KOPT-K1 (cell line): ENCODE measurements at regions not wholly inside any gene's neighbourhood (a gene's known extent, or its start where the extent isn't known, plus 50 kb on each side); places are given as distances from the start of the nearest gene placed in this dataset.

Source experiments
- H3K27ac ChIP-seq: fragments of 200-600 bp; sonication (generic); 2 replicates; pipeline ENCODE4 v1.5.1; 2016; ENCODE audit warnings: antibody characterized with exemption, mild to moderate bottlenecking, low read depth, low read length; ENCODE audit not compliant: poor library complexity, severe bottlenecking
- H3K36me3 ChIP-seq: fragments of 200-600 bp; sonication (generic); 2 replicates; pipeline ENCODE4 v1.5.1; 2017; ENCODE audit warnings: antibody characterized with exemption, mild to moderate bottlenecking, low read length, moderate library complexity; ENCODE audit not compliant: insufficient read depth
- H3K9me3 ChIP-seq: fragments of 200-600 bp; sonication (generic); 2 replicates; pipeline ENCODE4 v1.5.1; 2017; ENCODE audit warnings: antibody characterized with exemption, low read length, mild to moderate bottlenecking; ENCODE audit not compliant: insufficient read depth, poor library complexity, severe bottlenecking

- no peaks in the 10 kb centered on the region for H3K9me3 ChIP-seq
- no peak overlapping the region for H3K27ac ChIP-seq
- H3K36me3 ChIP-seq: no peaks in the 10 kb centered on the region
These were observed 112.4 kb downstream of the TENT5A start for GRCh38 chr6:81640126-81640525.

- Histone ChIP-seq H3K36me3 (no peaks in the 10 kb centered on the region), H3K27ac (no peak overlapping the region)
These were observed 114.1 kb downstream of the TENT5A start for GRCh38 chr6:81638366-81638765.

GRCh38 chr6:81636930-81637568 is 115.4 kb downstream of the TENT5A start:
- no peaks in the 10 kb centered on the region for H3K36me3 ChIP-seq
- H3K9me3 ChIP-seq: no peaks in the 10 kb centered on the region
- no peak overlapping the region for H3K27ac ChIP-seq

More at GRCh38 chr6:81638366-81638765, 114.1 kb downstream of the TENT5A start:
- H3K9me3 ChIP-seq: no peaks in the 10 kb centered on the region

- peaks cover 5% of the 10 kb centered on the region for H3K9me3 ChIP-seq
- no peaks in the 10 kb centered on the region for H3K36me3 ChIP-seq
These were observed 118.2 kb downstream of the TENT5A start for GRCh38 chr6:81634155-81634880.

GRCh38 chr6:81633391-81633790 is 119.1 kb downstream of the TENT5A start:
- Histone ChIP-seq H3K9me3 (peaks cover 5% of the 10 kb centered on the region), H3K27ac (no peak overlapping the region), H3K36me3 (no peaks in the 10 kb centered on the region)

More at GRCh38 chr6:81634155-81634880, 118.2 kb downstream of the TENT5A start:
- no peak overlapping the region for H3K27ac ChIP-seq

GRCh38 chr6:81630719-81631118 is 121.8 kb downstream of the TENT5A start:
- no peaks in the 10 kb centered on the region for H3K36me3 ChIP-seq
- no peak overlapping the region for H3K27ac ChIP-seq
- peaks cover 5% of the 10 kb centered on the region for H3K9me3 ChIP-seq

GRCh38 chr6:81625216-81625615 is 127.3 kb downstream of the TENT5A start:
- Histone ChIP-seq H3K27ac (no peak overlapping the region), H3K9me3 (no peaks in the 10 kb centered on the region), H3K36me3 (no peaks in the 10 kb centered on the region)

GRCh38 chr6:81624453-81624852 is 128.0 kb downstream of the TENT5A start:
- Histone ChIP-seq H3K27ac (no peak overlapping the region), H3K9me3 (no peaks in the 10 kb centered on the region), H3K36me3 (no peaks in the 10 kb centered on the region)

- H3K27ac ChIP-seq: no peak overlapping the region
- H3K9me3 ChIP-seq: no peaks in the 10 kb centered on the region
- no peaks in the 10 kb centered on the region for H3K36me3 ChIP-seq
These were observed 129.2 kb downstream of the TENT5A start for GRCh38 chr6:81623106-81623759.

- H3K27ac ChIP-seq: no peak overlapping the region
- no peaks in the 10 kb centered on the region for H3K9me3 ChIP-seq
These were observed 130.6 kb downstream of the TENT5A start for GRCh38 chr6:81621816-81622395.

GRCh38 chr6:81614292-81614691 is 138.2 kb downstream of the TENT5A start:
- Histone ChIP-seq H3K27ac (no peak overlapping the region), H3K9me3 (no peaks in the 10 kb centered on the region), H3K36me3 (no peaks in the 10 kb centered on the region)

More at GRCh38 chr6:81621816-81622395, 130.6 kb downstream of the TENT5A start:
- no peaks in the 10 kb centered on the region for H3K36me3 ChIP-seq

GRCh38 chr6:81613606-81614005 is 138.9 kb downstream of the TENT5A start:
- Histone ChIP-seq H3K9me3 (no peaks in the 10 kb centered on the region), H3K27ac (no peak overlapping the region), H3K36me3 (no peaks in the 10 kb centered on the region)

- H3K27ac ChIP-seq: no peak overlapping the region
- H3K36me3 ChIP-seq: no peaks in the 10 kb centered on the region
- no peaks in the 10 kb centered on the region for H3K9me3 ChIP-seq
These were observed 140.3 kb downstream of the TENT5A start for GRCh38 chr6:81612136-81612535.

GRCh38 chr6:81609736-81610135 is 142.7 kb downstream of the TENT5A start:
- Histone ChIP-seq H3K9me3 (no peaks in the 10 kb centered on the region), H3K27ac (no peak overlapping the region), H3K36me3 (no peaks in the 10 kb centered on the region)

GRCh38 chr6:81608776-81609175 is 143.7 kb downstream of the TENT5A start:
- Histone ChIP-seq H3K36me3 (no peaks in the 10 kb centered on the region), H3K9me3 (no peaks in the 10 kb centered on the region), H3K27ac (no peak overlapping the region)
